ENCODE measurements at regions not wholly inside any gene's neighbourhood (a gene's known extent, or its start where the extent isn't known, plus 50 kb on each side); places are given as distances from the start of the nearest gene placed in this dataset.

DNA sequence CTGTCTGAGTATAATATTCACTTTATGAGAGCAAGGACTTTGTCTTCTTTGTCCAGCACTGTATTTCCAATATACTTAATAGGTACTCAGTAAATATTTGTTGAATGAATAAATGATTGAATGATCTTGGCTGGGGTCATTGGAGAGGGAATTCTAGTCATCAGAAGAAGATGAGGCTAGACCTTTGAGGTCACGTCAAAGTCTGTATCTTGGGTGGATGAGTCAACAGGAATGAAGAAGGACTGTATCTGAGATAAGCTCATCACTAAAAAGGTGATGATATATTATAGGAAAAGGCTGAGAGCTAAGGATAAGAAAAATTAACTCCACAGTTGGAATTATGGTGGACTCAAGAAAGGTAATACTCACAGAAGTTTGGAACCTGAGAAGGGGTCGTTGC is 125.1 kb upstream of the MAGI3 start:
- H3K4me1 ChIP-seq (ENCODE audit: control insufficient read depth, insufficient read depth, low read depth, low read length) = no peaks in the 10 kb centered on the region
- H3K18ac ChIP-seq (ENCODE audit: low read depth in 1 of 2, low read length in 2 of 2) = no peak overlapping the region
- H3K9ac ChIP-seq (ENCODE audit: low read length) = no peak overlapping the region
- no peaks in the 10 kb centered on the region for H3K79me1 ChIP-seq (replicated peaks; ENCODE audit: low read length, poor library complexity, severe bottlenecking)
- peaks cover 12 to 19% of the 10 kb centered on the region in 2 experiments for H3K27me3 ChIP-seq (ENCODE audit: control insufficient read depth in 1 of 2, insufficient read depth in 1 of 2, low read length in 2 of 2)
- H2AFZ ChIP-seq (ENCODE audit: low read depth, low read length) = no peak overlapping the region
- H3K9me3 ChIP-seq (ENCODE audit: control insufficient read depth, low read length) = no peaks in the 10 kb centered on the region
- H3K23ac ChIP-seq (ENCODE audit: low read length in 2 of 2) = no peak overlapping the region
- no peak overlapping the region for H2BK15ac ChIP-seq (ENCODE audit: low read depth, poor library complexity, severe bottlenecking)
- no peak overlapping the region for H2AK5ac ChIP-seq (ENCODE audit: low read length, severe bottlenecking)
- H3K4me2 ChIP-seq (ENCODE audit: low read length, poor library complexity, severe bottlenecking) = no peak overlapping the region
- no peak overlapping the region for H2BK12ac ChIP-seq (ENCODE audit: low read length in 2 of 2)
- H2BK5ac ChIP-seq (ENCODE audit: low read depth, low read length, poor library complexity, severe bottlenecking) = no peak overlapping the region
- 79% methylated on average over 2 of the region's 2 CpGs for WGBS
- no peak overlapping the region for H3K4ac ChIP-seq (ENCODE audit: low read depth in 1 of 2, low read length in 2 of 2)
- DNase-seq = no peak
- no peak overlapping the region for H2BK120ac ChIP-seq (ENCODE audit: low read depth, low read length)
- H3K14ac ChIP-seq (ENCODE audit: low read length in 2 of 2) = no peak overlapping the region
- H4K8ac ChIP-seq (ENCODE audit: low read length) = no peak overlapping the region
- no peak overlapping the region for H3K27ac ChIP-seq (ENCODE audit: low read length, poor library complexity, severe bottlenecking)
- no peak overlapping the region for H4K91ac ChIP-seq (ENCODE audit: low read length)
- H3K4me3 ChIP-seq (ENCODE audit: insufficient read depth in 1 of 2, low read depth in 1 of 2, low read length in 2 of 2) = no peak overlapping the region
- H3K36me3 ChIP-seq (ENCODE audit: control insufficient read depth in 1 of 2, insufficient read depth in 2 of 2, low read depth in 1 of 2, low read length in 2 of 2) = no peaks in the 10 kb centered on the region

GRCh38 chr1:113266788-113267187 is 123.5 kb upstream of the MAGI3 start:
- H3K36me3 ChIP-seq (ENCODE audit: control insufficient read depth in 1 of 2, insufficient read depth in 2 of 2, low read depth in 1 of 2, low read length in 2 of 2) = no peaks in the 10 kb centered on the region
- no peak overlapping the region for H3K4me2 ChIP-seq (ENCODE audit: low read length, poor library complexity, severe bottlenecking)
- no peak overlapping the region for H2BK120ac ChIP-seq (ENCODE audit: low read depth, low read length)
- no peak overlapping the region for H2BK5ac ChIP-seq (ENCODE audit: low read depth, low read length, poor library complexity, severe bottlenecking)
- H2AFZ ChIP-seq (ENCODE audit: low read depth, low read length) = no peak overlapping the region
- H3K27me3 ChIP-seq (ENCODE audit: control insufficient read depth in 1 of 2, insufficient read depth in 1 of 2, low read length in 2 of 2) = peaks cover 12 to 15% of the 10 kb centered on the region in 2 experiments
- no peak overlapping the region for H3K9ac ChIP-seq (ENCODE audit: low read length)
- H3K23ac ChIP-seq (ENCODE audit: low read length in 2 of 2) = no peak overlapping the region
- no peaks in the 10 kb centered on the region for H3K4me1 ChIP-seq (ENCODE audit: control insufficient read depth, insufficient read depth, low read depth, low read length)
- WGBS = 85% methylated on average over 6 of the region's 6 CpGs
- H3K9me3 ChIP-seq (ENCODE audit: control insufficient read depth, low read length) = no peaks in the 10 kb centered on the region
- H2BK12ac ChIP-seq (ENCODE audit: low read length in 2 of 2) = no peak overlapping the region
- H2BK15ac ChIP-seq (ENCODE audit: low read depth, poor library complexity, severe bottlenecking) = no peak overlapping the region
- no peak for DNase-seq
- H3K18ac ChIP-seq (ENCODE audit: low read depth in 1 of 2, low read length in 2 of 2) = no peak overlapping the region
- no peaks in the 10 kb centered on the region for H3K79me1 ChIP-seq (replicated peaks; ENCODE audit: low read length, poor library complexity, severe bottlenecking)
- no peak overlapping the region for H4K91ac ChIP-seq (ENCODE audit: low read length)
- no peak overlapping the region for H3K4me3 ChIP-seq (ENCODE audit: insufficient read depth in 1 of 2, low read depth in 1 of 2, low read length in 2 of 2)
- no peak overlapping the region for H2AK5ac ChIP-seq (ENCODE audit: low read length, severe bottlenecking)
- H4K8ac ChIP-seq (ENCODE audit: low read length) = no peak overlapping the region
- H3K14ac ChIP-seq (ENCODE audit: low read length in 2 of 2) = no peak overlapping the region
- H3K27ac ChIP-seq (ENCODE audit: low read length, poor library complexity, severe bottlenecking) = no peak overlapping the region
- no peak overlapping the region for H3K4ac ChIP-seq (ENCODE audit: low read depth in 1 of 2, low read length in 2 of 2)

DNA sequence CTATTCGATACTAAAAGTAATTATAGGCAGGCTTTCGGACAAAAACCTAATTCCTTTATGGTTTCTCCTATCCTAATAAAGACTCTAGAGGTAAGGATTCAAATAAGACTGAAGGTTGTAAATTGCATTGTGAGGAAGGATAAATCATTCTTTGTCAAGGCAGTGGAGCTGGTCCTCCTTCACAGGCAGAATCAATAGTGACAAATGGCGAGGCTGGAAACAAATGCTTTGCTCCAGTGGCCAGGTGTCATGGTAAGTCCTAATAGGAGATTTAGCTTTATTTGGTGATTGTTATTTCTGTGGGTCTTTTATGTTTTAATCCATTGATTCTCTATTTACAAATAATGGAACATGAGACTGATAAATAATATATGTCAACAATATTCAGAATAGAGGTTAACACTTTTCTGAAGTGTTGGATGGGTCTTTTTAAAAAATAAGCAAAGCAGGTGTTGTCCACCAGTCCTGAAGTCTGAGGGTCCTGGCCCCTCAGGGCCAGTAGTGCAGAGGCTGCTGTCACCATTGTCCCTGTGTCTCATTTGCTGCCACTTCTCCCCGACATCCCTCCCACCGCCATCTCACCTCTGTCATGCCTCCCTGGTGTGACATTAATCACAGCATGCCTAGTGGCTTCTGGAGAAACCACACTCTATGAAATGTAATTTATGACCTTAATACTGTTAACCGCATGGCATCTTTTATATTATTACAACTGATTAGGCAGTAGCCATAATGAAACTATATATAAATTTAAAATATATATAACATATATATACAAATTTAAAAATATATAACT is 120.9 kb upstream of the MAGI3 start:
- no peak overlapping the region for H2AK5ac ChIP-seq (ENCODE audit: low read length, severe bottlenecking)
- H4K8ac ChIP-seq (ENCODE audit: low read length) = peak overlapping the region; percentile 37
- no peak overlapping the region for H2BK120ac ChIP-seq (ENCODE audit: low read depth, low read length)
- no peaks in the 10 kb centered on the region for H3K9me3 ChIP-seq (ENCODE audit: control insufficient read depth, low read length)
- H3K4me2 ChIP-seq (ENCODE audit: low read length, poor library complexity, severe bottlenecking) = no peak overlapping the region
- 86% methylated on average over 4 of the region's 6 CpGs for WGBS
- no peak overlapping the region for H3K23ac ChIP-seq (ENCODE audit: low read length in 2 of 2)
- H2BK15ac ChIP-seq (ENCODE audit: low read depth, poor library complexity, severe bottlenecking) = no peak overlapping the region
- no peak for DNase-seq
- no peaks in the 10 kb centered on the region for H3K4me1 ChIP-seq (ENCODE audit: control insufficient read depth, insufficient read depth, low read depth, low read length)
- H3K79me1 ChIP-seq (replicated peaks; ENCODE audit: low read length, poor library complexity, severe bottlenecking) = no peaks in the 10 kb centered on the region
- no peak overlapping the region for H4K91ac ChIP-seq (ENCODE audit: low read length)
- no peak overlapping the region for H3K4me3 ChIP-seq (ENCODE audit: insufficient read depth in 1 of 2, low read depth in 1 of 2, low read length in 2 of 2)
- peaks cover 7 to 10% of the 10 kb centered on the region in 2 experiments for H3K27me3 ChIP-seq (ENCODE audit: control insufficient read depth in 1 of 2, insufficient read depth in 1 of 2, low read length in 2 of 2)
- no peak overlapping the region for H3K14ac ChIP-seq (ENCODE audit: low read length in 2 of 2)
- no peak overlapping the region for H2BK5ac ChIP-seq (ENCODE audit: low read depth, low read length, poor library complexity, severe bottlenecking)
- H2BK12ac ChIP-seq (ENCODE audit: low read length in 2 of 2) = no peak overlapping the region
- no peak overlapping the region for H3K4ac ChIP-seq (ENCODE audit: low read depth in 1 of 2, low read length in 2 of 2)
- no peak overlapping the region for H3K9ac ChIP-seq (ENCODE audit: low read length)
- no peak overlapping the region for H3K18ac ChIP-seq (ENCODE audit: low read depth in 1 of 2, low read length in 2 of 2)
- H3K36me3 ChIP-seq (ENCODE audit: control insufficient read depth in 1 of 2, insufficient read depth in 2 of 2, low read depth in 1 of 2, low read length in 2 of 2) = no peaks in the 10 kb centered on the region
- H2AFZ ChIP-seq (ENCODE audit: low read depth, low read length) = no peak overlapping the region
- no peak overlapping the region for H3K27ac ChIP-seq (ENCODE audit: low read length, poor library complexity, severe bottlenecking)

- Histone ChIP-seq H2AFZ (ENCODE audit: low read depth, low read length) (no peak overlapping the region), H3K4me3 (ENCODE audit: insufficient read depth in 1 of 2, low read depth in 1 of 2, low read length in 2 of 2) (no peak overlapping the region), H3K36me3 (ENCODE audit: control insufficient read depth in 1 of 2, insufficient read depth in 2 of 2, low read depth in 1 of 2, low read length in 2 of 2) (no peaks in the 10 kb centered on the region), H4K8ac (ENCODE audit: low read length) (no peak overlapping the region), H3K9me3 (ENCODE audit: control insufficient read depth, low read length) (no peaks in the 10 kb centered on the region), H2BK5ac (ENCODE audit: low read depth, low read length, poor library complexity, severe bottlenecking) (no peak overlapping the region), H3K14ac (ENCODE audit: low read length in 2 of 2) (no peak overlapping the region), H3K79me1 (replicated peaks; ENCODE audit: low read length, poor library complexity, severe bottlenecking) (no peaks in the 10 kb centered on the region), H2BK15ac (ENCODE audit: low read depth, poor library complexity, severe bottlenecking) (no peak overlapping the region), H2BK120ac (ENCODE audit: low read depth, low read length) (no peak overlapping the region), H3K27ac (ENCODE audit: low read length, poor library complexity, severe bottlenecking) (no peak overlapping the region), H3K4me1 (ENCODE audit: control insufficient read depth, insufficient read depth, low read depth, low read length) (no peaks in the 10 kb centered on the region), H3K4ac (ENCODE audit: low read depth in 1 of 2, low read length in 2 of 2) (no peak overlapping the region), H3K27me3 (ENCODE audit: control insufficient read depth in 1 of 2, insufficient read depth in 1 of 2, low read length in 2 of 2) (peaks cover 4 to 10% of the 10 kb centered on the region in 2 experiments), H2AK5ac (ENCODE audit: low read length, severe bottlenecking) (no peak overlapping the region), H3K18ac (ENCODE audit: low read depth in 1 of 2, low read length in 2 of 2) (no peak overlapping the region), H4K91ac (ENCODE audit: low read length) (no peak overlapping the region), H3K23ac (ENCODE audit: low read length in 2 of 2) (no peak overlapping the region), H3K9ac (ENCODE audit: low read length) (no peak overlapping the region), H3K4me2 (ENCODE audit: low read length, poor library complexity, severe bottlenecking) (no peak overlapping the region), H2BK12ac (ENCODE audit: low read length in 2 of 2) (no peak overlapping the region)
- no peak for DNase-seq
- WGBS = 94% methylated on average over 4 of the region's 4 CpGs
Measured at GRCh38 chr1:113271039-113271438, 119.3 kb upstream of the MAGI3 start.

Measured in mesenchymal stem cell (in vitro differentiated cells and primary cell).